HFF-Myc (cell line): ENCODE measurements at regions not wholly inside any gene's neighbourhood (a gene's known extent, or its start where the extent isn't known, plus 50 kb on each side); places are given as distances from the start of the nearest gene placed in this dataset.

Experiments used
- DNase-seq: peaks from one replicate; pipeline ENCODE4 v3.0.0-alpha.2; 2011; ENCODE audit warnings: low read depth; ENCODE audit errors: extremely low read depth
- H3K4me3 ChIP-seq: replicated peaks from 2 replicates; pipeline ENCODE4 v1.5.1; 2011; ENCODE audit warnings: low read depth, mild to moderate bottlenecking, control low read depth, low read length
- CTCF ChIP-seq: IDR thresholded peaks from 2 replicates; pipeline ENCODE4 v1.5.1; 2012; ENCODE audit warnings: mild to moderate bottlenecking, low read depth, low read length, control low read depth; ENCODE audit errors: missing control alignments

- no peak overlapping the region for H3K4me3 ChIP-seq
- DNase-seq = no peak
These were observed 332.3 kb upstream of the DPYD start for GRCh38 chr1:98253145-98253544.

GRCh38 chr1:98251497-98251896 lies 330.7 kb upstream of the DPYD start:
- H3K4me3 ChIP-seq = no peak overlapping the region
- no peak for DNase-seq
- peak; percentile 7 for TF ChIP-seq CTCF

More at GRCh38 chr1:98253145-98253544, 332.3 kb upstream of the DPYD start:
- no peak for TF ChIP-seq CTCF

- no peak for TF ChIP-seq CTCF
- no peak overlapping the region for H3K4me3 ChIP-seq
- no peak for DNase-seq
These were observed 311.8 kb upstream of the DPYD start for GRCh38 chr1:98232678-98233077.

- no peak for TF ChIP-seq CTCF
- H3K4me3 ChIP-seq = no peak overlapping the region
These were observed 301.9 kb upstream of the DPYD start for GRCh38 chr1:98222706-98223105.

DNA sequence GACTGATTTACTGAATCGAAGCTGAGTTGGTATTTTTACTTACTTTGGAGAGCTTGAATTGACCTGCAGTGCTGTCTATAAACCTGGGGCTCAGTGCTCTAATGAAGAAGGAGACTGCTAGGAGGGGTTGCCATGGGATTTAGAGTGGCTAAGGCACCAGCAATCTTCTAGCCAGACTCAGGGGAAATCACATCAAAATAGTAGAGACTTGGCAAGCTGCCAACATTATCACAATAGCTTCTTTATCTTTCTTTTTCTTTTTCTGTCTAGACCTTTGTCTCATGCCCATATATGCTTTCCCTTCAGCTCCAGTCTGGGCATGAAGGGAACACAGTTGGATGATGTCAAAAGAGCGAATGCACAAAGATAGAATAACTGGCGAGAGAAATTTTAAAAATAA lies 301.1 kb upstream of the DPYD start:
- DNase-seq = no peak
- TF ChIP-seq CTCF = no peak
- H3K4me3 ChIP-seq = no peak overlapping the region

More at GRCh38 chr1:98222706-98223105, 301.9 kb upstream of the DPYD start:
- no peak for DNase-seq

GRCh38 chr1:98217601-98218000 lies 296.8 kb upstream of the DPYD start:
- H3K4me3 ChIP-seq = no peak overlapping the region
- TF ChIP-seq CTCF = no peak
- DNase-seq = no peak

DNA sequence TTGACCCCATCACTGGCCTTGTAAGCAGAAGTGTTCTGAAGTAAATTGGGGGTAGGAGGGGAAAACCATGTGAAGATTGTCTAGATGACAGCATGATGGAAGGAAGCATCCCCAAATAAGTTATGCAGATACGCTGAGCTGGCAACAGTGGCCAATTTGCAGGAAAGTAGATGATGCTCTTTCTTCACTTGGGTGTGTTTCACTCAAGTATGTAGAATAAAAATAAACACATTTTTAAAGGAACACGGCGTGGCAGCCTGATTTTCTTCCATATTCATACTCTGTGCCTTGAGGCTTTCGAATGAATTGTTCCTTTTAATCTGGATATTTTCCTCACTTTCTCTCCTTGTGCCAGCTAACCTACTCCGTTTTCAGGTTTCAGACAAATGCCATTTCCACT lies 295.5 kb upstream of the DPYD start:
- TF ChIP-seq CTCF = no peak
- DNase-seq = no peak
- no peak overlapping the region for H3K4me3 ChIP-seq
